Esophagus muscularis mucosa (tissue), 4 donors: ENCODE measurements at regions not wholly inside any gene's neighbourhood (a gene's known extent, or its start where the extent isn't known, plus 50 kb on each side); places are given as distances from the start of the nearest gene placed in this dataset.
"Not testable (repeated sequence)": the region's sequence is repeated elsewhere in the genome, so short reads cannot be mapped to it uniquely, and the experiment has no call there.

Experiments used
- DNase-seq: peaks from one replicate; pipeline ENCODE4 v3.0.0-alpha.2; 2017; ENCODE audit errors: extremely low spot score
- H3K27ac ChIP-seq, 4 donors: fragments of 200-600 bp; sonication (generic); replicated peaks in 1 of 4; 1 replicate in 3 of 4; 2 replicates in 1 of 4; pipeline ENCODE4 v1.5.1; 2016 to 2019; ENCODE audit warnings: mild to moderate bottlenecking in 1 of 4
- H3K27me3 ChIP-seq, 4 donors: fragments of 200-600 bp; sonication (generic); one replicate each; pipeline versions ENCODE4 v1.5.1 to v1.6.0; 2016 to 2019
- H3K36me3 ChIP-seq, 4 donors: fragments of 200-600 bp; sonication (generic); one replicate each; pipeline ENCODE4 v1.5.1; 2016 to 2019
- H3K4me1 ChIP-seq, 4 donors: fragments of 200-600 bp; sonication (generic); one replicate each; pipeline ENCODE4 v1.5.1; 2016 to 2019
- H3K4me3 ChIP-seq, 4 donors: fragments of 200-600 bp; sonication (generic); 1 replicate in 2 of 4; 2 replicates in 2 of 4; pipeline ENCODE4 v1.5.1; 2016 to 2019; ENCODE audit warnings: mild to moderate bottlenecking in 4 of 4, moderate library complexity in 1 of 4
- H3K9me3 ChIP-seq, 4 donors: fragments of 200-600 bp; sonication (generic); 1 replicate in 3 of 4; 2 replicates in 1 of 4; pipeline ENCODE4 v1.5.1; 2016 to 2019
- EP300 ChIP-seq: sonication (generic); formaldehyde crosslinking; IDR thresholded peaks from one replicate; pipeline ENCODE4 v1.6.1; 2017; ENCODE audit warnings: antibody characterized with exemption
- POLR2A ChIP-seq: fragments of 450-650 bp; IDR thresholded peaks from one replicate; pipeline ENCODE4 v1.6.1; 2017; ENCODE audit warnings: antibody characterized with exemption, moderate library complexity, mild to moderate bottlenecking, low read depth
- POLR2AphosphoS5 ChIP-seq, 2 donors: sonication (generic); formaldehyde crosslinking; IDR thresholded peaks; one replicate each; pipeline ENCODE4 v1.6.1; 2017; ENCODE audit warnings: antibody characterized with exemption in 2 of 2
- WGBS: methylation state at CpG from one replicate; pipeline ENCODE4 v1.1.5; 2018; 5-methylcytosine and 5-hydroxymethylcytosine counted together
- intact Hi-C: fragments of 100-400 bp; cut with DNase I; formaldehyde crosslinking; loops from one replicate; pipeline ENCODE4 v1.15.1; 2023
- TF ChIP-seq, protein P1 (sequence below), 3 experiments: fragments of 200-600 bp in 2 of 3; fragments of 450-650 bp in 1 of 3; sonication (generic) in 2 of 3; IDR thresholded peaks; one replicate each; pipeline ENCODE4 v1.5.1; 2017 to 2019; ENCODE audit warnings: antibody characterized with exemption in 3 of 3, mild to moderate bottlenecking in 2 of 3, moderate library complexity in 1 of 3

- intact Hi-C loops = no loop called here
- H3K4me3 ChIP-seq = no peak overlapping the region
- TF ChIP-seq POLR2AphosphoS5 (IDR thresholded peaks at IDR 0.05) = no peak
- no peaks in the 10 kb centered on the region for H3K9me3 ChIP-seq
- no peaks in the 10 kb centered on the region for H3K36me3 ChIP-seq
- no peaks in the 10 kb centered on the region for H3K27me3 ChIP-seq
- 72% methylated on average over 2 of the region's 2 CpGs for WGBS
- DNase-seq = no peak
- no peak overlapping the region for H3K27ac ChIP-seq
- H3K4me1 ChIP-seq = no peaks in the 10 kb centered on the region
These were observed 187.3 kb upstream of the MMS22L start for GRCh38 chr6:97470322-97470721.

DNA sequence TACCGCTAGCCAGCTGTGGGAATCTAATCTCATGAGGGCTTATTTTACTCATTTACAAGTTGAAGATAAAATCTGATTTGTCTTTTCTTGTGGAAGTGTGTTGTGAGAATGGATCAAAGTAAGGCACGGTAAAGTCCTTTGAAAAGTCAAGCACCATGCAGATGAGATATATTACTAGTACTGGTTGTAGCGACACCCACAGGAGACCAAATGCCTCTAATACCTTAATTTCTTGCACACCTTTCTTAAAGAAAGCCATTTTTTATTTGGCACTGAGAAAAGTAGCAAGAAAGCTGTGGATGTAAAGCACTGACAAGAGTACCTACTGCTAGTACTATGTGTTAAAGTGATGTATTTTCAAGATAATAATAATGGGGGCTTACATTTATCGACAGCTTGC, 191.0 kb upstream of the MMS22L start:
- Histone ChIP-seq H3K4me3 (no peak overlapping the region), H3K9me3 (no peaks in the 10 kb centered on the region), H3K36me3 (no peaks in the 10 kb centered on the region), H3K27ac (no peak overlapping the region), H3K4me1 (no peaks in the 10 kb centered on the region), H3K27me3 (no peaks in the 10 kb centered on the region)
- WGBS = 75% methylated on average over 4 of the region's 4 CpGs
- no peak for TF ChIP-seq EP300
- TF ChIP-seq POLR2AphosphoS5 (IDR thresholded peaks at IDR 0.05) = no peak
- TF ChIP-seq, protein P1, sequence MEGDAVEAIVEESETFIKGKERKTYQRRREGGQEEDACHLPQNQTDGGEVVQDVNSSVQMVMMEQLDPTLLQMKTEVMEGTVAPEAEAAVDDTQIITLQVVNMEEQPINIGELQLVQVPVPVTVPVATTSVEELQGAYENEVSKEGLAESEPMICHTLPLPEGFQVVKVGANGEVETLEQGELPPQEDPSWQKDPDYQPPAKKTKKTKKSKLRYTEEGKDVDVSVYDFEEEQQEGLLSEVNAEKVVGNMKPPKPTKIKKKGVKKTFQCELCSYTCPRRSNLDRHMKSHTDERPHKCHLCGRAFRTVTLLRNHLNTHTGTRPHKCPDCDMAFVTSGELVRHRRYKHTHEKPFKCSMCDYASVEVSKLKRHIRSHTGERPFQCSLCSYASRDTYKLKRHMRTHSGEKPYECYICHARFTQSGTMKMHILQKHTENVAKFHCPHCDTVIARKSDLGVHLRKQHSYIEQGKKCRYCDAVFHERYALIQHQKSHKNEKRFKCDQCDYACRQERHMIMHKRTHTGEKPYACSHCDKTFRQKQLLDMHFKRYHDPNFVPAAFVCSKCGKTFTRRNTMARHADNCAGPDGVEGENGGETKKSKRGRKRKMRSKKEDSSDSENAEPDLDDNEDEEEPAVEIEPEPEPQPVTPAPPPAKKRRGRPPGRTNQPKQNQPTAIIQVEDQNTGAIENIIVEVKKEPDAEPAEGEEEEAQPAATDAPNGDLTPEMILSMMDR (IDR thresholded peaks at IDR 0.05) = no peak
- TF ChIP-seq POLR2A = no peak
- intact Hi-C loops = no loop called here
- no peak for DNase-seq

- no peaks in the 10 kb centered on the region for H3K9me3 ChIP-seq
- intact Hi-C loops = loop anchor here (5.0 kb wide), 1 partner anchor 1619 kb away; no protein-coding TSS in a partner anchor
- TF ChIP-seq EP300 (no peak), POLR2A (no peak), POLR2AphosphoS5 (IDR thresholded peaks at IDR 0.05) (no peak)
- TF ChIP-seq, protein P1 (IDR thresholded peaks at IDR 0.05) = peak; percentile 62 to 77 (median 73)
- H3K27ac ChIP-seq = no peak overlapping the region
- WGBS = 39% methylated on average over 4 of the region's 4 CpGs
- H3K4me1 ChIP-seq = no peaks in the 10 kb centered on the region
- no peaks in the 10 kb centered on the region for H3K27me3 ChIP-seq
- DNase-seq = no peak
- no peaks in the 10 kb centered on the region for H3K36me3 ChIP-seq
- no peak overlapping the region for H3K4me3 ChIP-seq
These were observed 214.8 kb upstream of the MMS22L start for GRCh38 chr6:97497713-97498331.

DNA sequence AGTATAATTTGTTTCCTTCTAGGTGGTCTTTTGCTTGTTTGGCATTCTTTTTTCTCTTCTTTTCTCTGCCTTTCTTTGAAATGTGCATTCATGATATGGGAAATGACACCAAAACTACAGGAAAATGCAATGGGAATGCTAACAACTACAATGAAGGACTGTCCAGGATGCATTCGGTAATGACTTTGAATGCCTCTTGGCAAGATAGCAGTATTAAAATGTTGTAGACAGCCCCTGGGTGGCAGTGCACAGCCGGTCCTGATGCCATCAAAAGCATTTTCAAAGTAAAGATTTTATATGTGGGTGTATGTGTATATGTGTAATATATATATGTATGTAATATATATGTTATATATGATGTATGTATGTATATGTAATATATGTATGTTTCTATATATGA, 218.8 kb upstream of the MMS22L start:
- no peak overlapping the region for H3K27ac ChIP-seq

GRCh38 chr6:97508646-97509045, 225.6 kb upstream of the MMS22L start:
- H3K27ac ChIP-seq = no peak overlapping the region
- no peaks in the 10 kb centered on the region for H3K9me3 ChIP-seq
- TF ChIP-seq, protein P1 (IDR thresholded peaks at IDR 0.05) = no peak
- TF ChIP-seq POLR2A = no peak
- TF ChIP-seq EP300 = no peak
- TF ChIP-seq POLR2AphosphoS5 (IDR thresholded peaks at IDR 0.05) = no peak
- WGBS = 93% methylated on average over 1 of the region's 1 CpG
- no peaks in the 10 kb centered on the region for H3K4me1 ChIP-seq
- no peak overlapping the region for H3K4me3 ChIP-seq
- intact Hi-C loops = no loop called here
- peaks cover 0 to 11% (median 0%) of the 10 kb centered on the region in 4 donors for H3K27me3 ChIP-seq
- no peaks in the 10 kb centered on the region for H3K36me3 ChIP-seq
- DNase-seq = no peak

More for the DNA sequence above, 218.8 kb upstream of the MMS22L start:
- Histone ChIP-seq H3K4me1 (no peaks in the 10 kb centered on the region), H3K9me3 (no peaks in the 10 kb centered on the region), H3K4me3 (no peak overlapping the region), H3K36me3 (no peaks in the 10 kb centered on the region), H3K27me3 (no peaks in the 10 kb centered on the region)
- no peak for DNase-seq
- 48% methylated on average over 2 of the region's 2 CpGs for WGBS
- intact Hi-C loops = no loop called here
- TF ChIP-seq POLR2AphosphoS5 (IDR thresholded peaks at IDR 0.05) (no peak), POLR2A (no peak), EP300 (no peak)
- TF ChIP-seq, protein P1 (IDR thresholded peaks at IDR 0.05) = no peak

- intact Hi-C loops, DNase-seq, H3K4me3 ChIP-seq, H3K36me3 ChIP-seq, H3K27ac ChIP-seq, H3K4me1 ChIP-seq: not testable (repeated sequence)
- peaks cover 0 to 12% (median 5%) of the 10 kb centered on the region in 4 donors for H3K9me3 ChIP-seq
- peaks cover 0 to 15% (median 0%) of the 10 kb centered on the region in 4 donors for H3K27me3 ChIP-seq
These were observed 230.2 kb upstream of the MMS22L start for GRCh38 chr6:97513260-97513659.
